ENCODE measurements at regions not wholly inside any gene's neighbourhood (a gene's known extent, or its start where the extent isn't known, plus 50 kb on each side); places are given as distances from the start of the nearest gene placed in this dataset.

DNA sequence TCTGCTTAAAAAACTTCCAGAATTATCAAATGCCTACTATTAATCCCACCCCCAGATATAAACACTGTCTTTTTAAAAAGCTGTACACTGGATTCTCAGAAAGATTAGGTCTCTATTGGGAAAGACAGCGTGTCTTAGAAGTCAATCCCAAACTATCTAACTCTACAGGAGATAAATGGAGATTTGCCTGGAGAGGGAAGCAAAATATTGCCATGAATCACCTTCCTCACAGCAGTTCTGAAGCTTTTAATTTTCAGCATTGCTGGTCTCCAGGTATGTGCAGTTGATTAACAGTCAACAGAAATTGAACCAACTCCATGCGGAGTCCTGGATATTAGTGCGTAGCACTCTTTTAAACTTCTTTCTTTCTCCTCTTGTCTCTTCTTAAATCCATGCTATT is 122.2 kb downstream of the DSC3 start:
- Histone ChIP-seq H3K9me3 (no peaks in the 10 kb centered on the region), H3K4me1 (no peaks in the 10 kb centered on the region), H3K27ac (no peak overlapping the region), H3K27me3 (no peaks in the 10 kb centered on the region), H3K4me3 (no peak overlapping the region), H3K36me3 (no peaks in the 10 kb centered on the region)
- no peak for DNase-seq (ENCODE audit: low spot score in 2 of 2)
- TF ChIP-seq CTCF (IDR thresholded peaks at IDR 0.05): no peak
- TF ChIP-seq EP300 (IDR thresholded peaks at IDR 0.05): no peak
- no peak for TF ChIP-seq POLR2AphosphoS5 (IDR thresholded peaks at IDR 0.05)
- TF ChIP-seq POLR2A (IDR thresholded peaks at IDR 0.05): no peak
- 83% methylated on average over 3 of the region's 3 CpGs for WGBS

DNA sequence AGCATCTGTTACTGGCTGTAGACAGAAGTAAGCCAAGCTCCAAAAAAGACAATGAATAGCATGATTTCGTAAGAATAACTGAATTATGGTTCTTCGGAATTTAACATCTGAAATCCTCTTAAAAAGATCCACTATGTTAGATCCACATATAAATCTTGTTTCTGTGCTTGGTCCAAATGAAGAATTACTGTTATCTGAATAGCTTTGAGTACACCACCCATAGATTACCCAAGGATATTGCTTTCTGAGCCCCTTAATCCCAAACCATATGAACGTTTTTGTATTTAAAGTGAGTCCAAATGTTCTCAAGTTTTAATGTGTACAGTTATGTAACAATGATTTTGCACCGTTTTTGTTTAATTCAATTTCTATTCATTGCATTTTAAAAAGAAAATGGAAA is 124.9 kb downstream of the DSC3 start:
- Histone ChIP-seq H3K4me3 (no peak overlapping the region), H3K27ac (no peak overlapping the region), H3K4me1 (no peaks in the 10 kb centered on the region), H3K9me3 (no peaks in the 10 kb centered on the region), H3K27me3 (no peaks in the 10 kb centered on the region), H3K36me3 (no peaks in the 10 kb centered on the region)
- no peak for DNase-seq (ENCODE audit: low spot score in 2 of 2)
- TF ChIP-seq POLR2A (IDR thresholded peaks at IDR 0.05): no peak
- no peak for TF ChIP-seq CTCF (IDR thresholded peaks at IDR 0.05)
- 63% methylated on average over 4 of the region's 4 CpGs for WGBS

DNA sequence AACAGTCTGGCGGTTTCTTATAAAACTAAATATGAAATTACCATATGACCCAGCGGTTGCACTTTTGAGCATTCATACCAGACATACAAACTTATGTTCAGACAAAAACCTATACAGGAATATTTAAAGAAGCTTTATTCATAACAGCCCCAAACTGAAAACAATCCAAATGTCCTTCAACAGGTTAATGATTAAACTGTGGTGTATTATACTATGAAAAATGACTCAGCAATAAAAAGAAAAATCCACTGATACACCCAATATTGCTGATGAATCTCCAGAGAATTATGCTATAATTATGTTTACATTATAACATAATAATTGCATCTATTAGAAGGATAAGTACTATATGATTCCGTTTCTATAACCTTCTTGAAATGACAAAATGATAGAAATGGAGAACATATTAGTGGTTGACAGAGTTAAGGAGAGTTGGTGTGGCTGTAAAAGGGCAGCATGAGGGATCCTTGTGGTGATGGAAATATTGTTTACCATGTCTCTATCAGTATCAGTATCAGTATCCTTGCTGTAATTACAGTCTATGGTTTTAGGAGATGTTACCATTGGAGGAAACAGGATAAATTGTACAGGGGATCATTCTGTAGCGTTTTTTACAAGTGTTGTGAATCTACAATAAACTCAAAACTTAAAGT is 127.1 kb downstream of the DSC3 start:
- DNase-seq (ENCODE audit: low spot score in 2 of 2): no peak
- H3K27me3 ChIP-seq: no peaks in the 10 kb centered on the region
- no peak overlapping the region for H3K27ac ChIP-seq
- WGBS: 85% methylated on average over 4 of the region's 4 CpGs
- no peaks in the 10 kb centered on the region for H3K36me3 ChIP-seq
- TF ChIP-seq EP300 (IDR thresholded peaks at IDR 0.05) (no peak), POLR2AphosphoS5 (IDR thresholded peaks at IDR 0.05) (no peak), CTCF (IDR thresholded peaks at IDR 0.05) (no peak)
- no peaks in the 10 kb centered on the region for H3K9me3 ChIP-seq
- no peaks in the 10 kb centered on the region for H3K4me1 ChIP-seq
- no peak overlapping the region for H3K4me3 ChIP-seq

DNA sequence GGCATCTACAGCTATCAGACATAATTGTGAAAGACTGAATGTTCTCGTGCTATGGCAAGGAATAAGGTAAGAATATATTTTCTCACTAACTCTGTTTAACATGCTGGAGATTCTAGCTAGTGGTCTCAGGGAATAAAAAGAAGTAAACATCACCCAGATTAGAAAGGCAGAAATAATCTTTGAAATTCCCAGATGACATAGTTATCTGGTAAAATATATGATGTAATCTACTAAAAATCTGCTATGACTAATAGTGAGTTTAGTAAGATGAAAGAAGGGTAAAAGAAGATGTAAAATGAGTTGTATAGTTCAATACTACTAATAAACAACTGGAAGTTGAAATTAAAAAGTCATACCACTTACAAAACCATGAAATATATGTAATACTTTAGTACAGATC is 134.2 kb downstream of the DSC3 start:
- Histone ChIP-seq H3K36me3 (no peaks in the 10 kb centered on the region), H3K4me3 (no peak overlapping the region), H3K27ac (no peak overlapping the region), H3K4me1 (no peaks in the 10 kb centered on the region), H3K9me3 (no peaks in the 10 kb centered on the region), H3K27me3 (no peaks in the 10 kb centered on the region)
- no peak for TF ChIP-seq CTCF (IDR thresholded peaks at IDR 0.05)
- WGBS: 83% methylated on average over 1 of the region's 1 CpG
- no peak for DNase-seq (ENCODE audit: low spot score in 2 of 2)

GRCh38 chr18:30903566-30903965 is 139.0 kb downstream of the DSC3 start:
- no peaks in the 10 kb centered on the region for H3K9me3 ChIP-seq
- no peak overlapping the region for H3K4me3 ChIP-seq
- no peak for DNase-seq (ENCODE audit: low spot score in 2 of 2)
- no peaks in the 10 kb centered on the region for H3K27me3 ChIP-seq
- no peaks in the 10 kb centered on the region for H3K4me1 ChIP-seq
- H3K36me3 ChIP-seq: no peaks in the 10 kb centered on the region
- no peak overlapping the region for H3K27ac ChIP-seq
- TF ChIP-seq EP300 (IDR thresholded peaks at IDR 0.05) (no peak), POLR2AphosphoS5 (IDR thresholded peaks at IDR 0.05) (no peak), CTCF (IDR thresholded peaks at IDR 0.05) (no peak), POLR2A (IDR thresholded peaks at IDR 0.05) (no peak)
